HG02798 (cell line): ENCODE measurements at regions not wholly inside any gene's neighbourhood (a gene's known extent, or its start where the extent isn't known, plus 50 kb on each side); places are given as distances from the start of the nearest gene placed in this dataset.

Source experiments
- ATAC-seq: cut with Tn5 transposase; IDR thresholded peaks from one replicate; pipeline ENCODE4 v1.9.1; 2021; ENCODE audit warnings: mild to moderate bottlenecking; ENCODE audit not compliant: unreplicated experiment, poor library complexity

- no peak for ATAC-seq
Observed at GRCh38 chr9:129281506-129282145, 103.6 kb upstream of the IER5L start.

GRCh38 chr9:129280623-129281271, 102.7 kb upstream of the IER5L start:
- no peak for ATAC-seq

- ATAC-seq, result no peak
Observed at GRCh38 chr9:129280236-129280622, 102.2 kb upstream of the IER5L start.

GRCh38 chr9:129278391-129279237, 100.6 kb upstream of the IER5L start:
- no peak for ATAC-seq

- ATAC-seq, result no peak
Observed at GRCh38 chr9:129276486-129277230, 98.6 kb upstream of the IER5L start.

- ATAC-seq, result no peak
Observed at GRCh38 chr9:129275626-129276247, 97.7 kb upstream of the IER5L start.

- no peak for ATAC-seq
Observed at GRCh38 chr9:129273941-129274684, 96.1 kb upstream of the IER5L start.

GRCh38 chr9:129273136-129273895, 95.3 kb upstream of the IER5L start:
- no peak for ATAC-seq

- no peak for ATAC-seq
Observed at GRCh38 chr9:129272348-129273025, 94.4 kb upstream of the IER5L start.

- ATAC-seq, result peak; percentile 66
Observed at GRCh38 chr9:129270903-129271431, 92.9 kb upstream of the IER5L start.

- peak; percentile 73 for ATAC-seq
Observed at GRCh38 chr9:129270205-129270604, 92.1 kb upstream of the IER5L start.

- no peak for ATAC-seq
Observed at GRCh38 chr9:129267141-129267540, 89.1 kb upstream of the IER5L start.

GRCh38 chr9:129266536-129266935, 88.5 kb upstream of the IER5L start:
- ATAC-seq, result no peak

- ATAC-seq, result no peak
Observed at GRCh38 chr9:129264388-129264787, 86.3 kb upstream of the IER5L start.

- ATAC-seq, result no peak
Observed at GRCh38 chr9:129263836-129264235, 85.8 kb upstream of the IER5L start.

- ATAC-seq, result no peak
Observed at GRCh38 chr9:129262261-129262660, 84.2 kb upstream of the IER5L start.

GRCh38 chr9:129259375-129259774, 81.3 kb upstream of the IER5L start:
- no peak for ATAC-seq

- no peak for ATAC-seq
Observed at GRCh38 chr9:129258823-129259301, 80.8 kb upstream of the IER5L start.
